ENCODE measurements at regions not wholly inside any gene's neighbourhood (a gene's known extent, or its start where the extent isn't known, plus 50 kb on each side); places are given as distances from the start of the nearest gene placed in this dataset.
A peak's percentile ranks its signal among the peaks of the same experiment; 100 is the strongest.

GRCh38 chr6:140064366-140064765 is 689.9 kb upstream of the CITED2 start:
- TF ChIP-seq CTCF (IDR thresholded peaks at IDR 0.05; ENCODE audit: poor library complexity) (peak; percentile 24), EZH2 (IDR thresholded peaks at IDR 0.05; ENCODE audit: borderline replicate concordance) (no peak), EZH2phosphoT487 (IDR thresholded peaks at IDR 0.05; ENCODE audit: low read depth, severe bottlenecking, unreplicated experiment) (no peak)

Measured in hepatocyte (in vitro differentiated cells).